DND-41 (cell line): ENCODE measurements at regions not wholly inside any gene's neighbourhood (a gene's known extent, or its start where the extent isn't known, plus 50 kb on each side); places are given as distances from the start of the nearest gene placed in this dataset.
"Not testable (repeated sequence)": the region's sequence is repeated elsewhere in the genome, so short reads cannot be mapped to it uniquely, and the experiment has no call there.

Experiments
- ATAC-seq: fragments of 200-7000 bp; cut with Tn5 transposase; 3 replicates; pipeline ENCODE4 v1.9.1; 2021; ENCODE audit warnings: low read depth; ENCODE audit not compliant: insufficient read depth
- DNase-seq: peaks from one replicate; pipeline ENCODE4 v3.0.0-alpha.2; 2020
- H2AFZ ChIP-seq: 2 replicates; pipeline ENCODE4 v1.6.0; 2012; ENCODE audit warnings: low read depth, low read length
- H3K27ac ChIP-seq: 2 replicates; pipeline ENCODE4 v1.5.1; 2012; ENCODE audit warnings: low read length, inconsistent platforms
- H3K27me3 ChIP-seq: fragments of 200-600 bp; sonication (generic); 2 replicates; pipeline ENCODE4 v1.6.0; 2012; ENCODE audit warnings: low read length, mild to moderate bottlenecking, inconsistent platforms; ENCODE audit not compliant: insufficient read depth, poor library complexity
- H3K36me3 ChIP-seq: 2 replicates; pipeline ENCODE4 v1.5.1; 2012; ENCODE audit warnings: low read length, inconsistent platforms; ENCODE audit not compliant: insufficient read depth
- H3K4me1 ChIP-seq: 2 replicates; pipeline ENCODE4 v1.5.1; 2012; ENCODE audit warnings: mild to moderate bottlenecking, low read length; ENCODE audit not compliant: insufficient read depth
- H3K4me2 ChIP-seq: 2 replicates; pipeline ENCODE4 v1.6.0; 2012; ENCODE audit warnings: mild to moderate bottlenecking, moderate library complexity, low read length, inconsistent platforms; ENCODE audit not compliant: insufficient read depth
- H3K4me3 ChIP-seq, 2 experiments: fragments of 200-600 bp in 1 of 2; shearing (Covaris generic) in 1 of 2; 2 replicates each; pipeline ENCODE4 v1.5.1; 2012 to 2016; ENCODE audit warnings: inconsistent platforms in 2 of 2, low read length in 2 of 2, mild to moderate bottlenecking in 2 of 2, low read depth in 1 of 2, moderate library complexity in 1 of 2
- H3K79me2 ChIP-seq: 2 replicates; pipeline ENCODE4 v1.6.0; 2012; ENCODE audit warnings: low read length, inconsistent platforms; ENCODE audit not compliant: insufficient read depth
- H3K9ac ChIP-seq: 2 replicates; pipeline ENCODE4 v1.6.0; 2012; ENCODE audit warnings: low read depth, mild to moderate bottlenecking, inconsistent platforms, low read length, moderate library complexity
- H3K9me3 ChIP-seq: 2 replicates; pipeline ENCODE4 v1.5.1; 2012; ENCODE audit warnings: low read length, moderate library complexity, mild to moderate bottlenecking, inconsistent platforms; ENCODE audit not compliant: insufficient read depth, severe bottlenecking
- H4K20me1 ChIP-seq: 2 replicates; pipeline ENCODE4 v1.6.0; 2012; ENCODE audit warnings: low read length; ENCODE audit not compliant: insufficient read depth
- CTCF ChIP-seq: IDR thresholded peaks from 2 replicates; pipeline ENCODE4 v1.5.1; 2012; ENCODE audit warnings: borderline replicate concordance, low read length, moderate library complexity, mild to moderate bottlenecking; ENCODE audit not compliant: poor library complexity, severe bottlenecking; ENCODE audit errors: extremely low read depth
- EZH2 ChIP-seq: IDR thresholded peaks from 3 replicates; pipeline ENCODE4 v1.6.1; 2012; ENCODE audit warnings: borderline replicate concordance, low read depth, mild to moderate bottlenecking, moderate library complexity, low read length, inconsistent platforms; ENCODE audit not compliant: severe bottlenecking

- no peaks in the 10 kb centered on the region for H4K20me1 ChIP-seq
- no peaks in the 10 kb centered on the region for H3K9me3 ChIP-seq
- H3K4me2 ChIP-seq = no peak overlapping the region
- no peak overlapping the region for H3K27ac ChIP-seq
- peaks cover 3% of the 10 kb centered on the region for H3K27me3 ChIP-seq
- H3K9ac ChIP-seq = no peak overlapping the region
- no peak for TF ChIP-seq EZH2
- no peak for TF ChIP-seq CTCF
- DNase-seq (no peak), ATAC-seq (no peak)
- no peaks in the 10 kb centered on the region for H3K36me3 ChIP-seq
- no peak overlapping the region for H2AFZ ChIP-seq
- no peaks in the 10 kb centered on the region for H3K4me1 ChIP-seq
- H3K4me3 ChIP-seq = no peak overlapping the region
- H3K79me2 ChIP-seq = no peaks in the 10 kb centered on the region
Observed at GRCh38 chr6:144922120-144922722, 637.1 kb downstream of the UTRN start.

- not testable (repeated sequence) for H3K4me1 ChIP-seq, DNase-seq, H3K9me3 ChIP-seq, H3K36me3 ChIP-seq, H3K79me2 ChIP-seq, H3K9ac ChIP-seq, H3K4me2 ChIP-seq, H2AFZ ChIP-seq, ATAC-seq, H4K20me1 ChIP-seq, H3K27ac ChIP-seq, H3K27me3 ChIP-seq, H3K4me3 ChIP-seq
Observed at GRCh38 chr6:144922771-144923490, 637.8 kb downstream of the UTRN start.

GRCh38 chr6:144923491-144923787 lies 638.3 kb downstream of the UTRN start:
- H4K20me1 ChIP-seq, H3K9ac ChIP-seq, H3K79me2 ChIP-seq, H3K27ac ChIP-seq, H3K4me1 ChIP-seq, H2AFZ ChIP-seq, H3K4me3 ChIP-seq, H3K4me2 ChIP-seq, DNase-seq, ATAC-seq, H3K27me3 ChIP-seq, H3K9me3 ChIP-seq, H3K36me3 ChIP-seq: not testable (repeated sequence)

- H3K9ac ChIP-seq = no peak overlapping the region
- no peaks in the 10 kb centered on the region for H3K36me3 ChIP-seq
- no peak overlapping the region for H3K27ac ChIP-seq
- H3K4me2 ChIP-seq = no peak overlapping the region
- no peaks in the 10 kb centered on the region for H3K4me1 ChIP-seq
- no peaks in the 10 kb centered on the region for H4K20me1 ChIP-seq
- H2AFZ ChIP-seq = no peak overlapping the region
- DNase-seq = no peak
- ATAC-seq = no peak
- no peak overlapping the region for H3K4me3 ChIP-seq
- H3K27me3 ChIP-seq = no peaks in the 10 kb centered on the region
- no peaks in the 10 kb centered on the region for H3K79me2 ChIP-seq
- TF ChIP-seq CTCF = no peak
- no peak for TF ChIP-seq EZH2
- H3K9me3 ChIP-seq = no peaks in the 10 kb centered on the region
Observed at GRCh38 chr6:144928847-144929246, 643.7 kb downstream of the UTRN start.
